Thoracic aorta (tissue), 2 donors: ENCODE measurements at regions not wholly inside any gene's neighbourhood (a gene's known extent, or its start where the extent isn't known, plus 50 kb on each side); places are given as distances from the start of the nearest gene placed in this dataset.

Experiments used
- ATAC-seq: fragments of 150-250 bp; one replicate; pipeline ENCODE4 v1.8.0; 2017; ENCODE audit warnings: low read depth; ENCODE audit not compliant: insufficient number of reproducible peaks, low FRiP score
- DNase-seq: peaks from one replicate; pipeline ENCODE4 v3.0.0-alpha.2; 2020; ENCODE audit warnings: low spot score
- H3K27ac ChIP-seq, 2 donors: fragments of 200-600 bp; sonication (generic); 1 replicate in 1 of 2; 2 replicates in 1 of 2; pipeline ENCODE4 v1.5.1; 2016; ENCODE audit warnings: mild to moderate bottlenecking in 2 of 2, moderate library complexity in 2 of 2
- H3K27me3 ChIP-seq: fragments of 200-600 bp; sonication (generic); replicated peaks from 2 replicates; pipeline ENCODE4 v1.6.0; 2016; ENCODE audit warnings: mild to moderate bottlenecking; ENCODE audit not compliant: insufficient read depth
- H3K36me3 ChIP-seq: fragments of 200-600 bp; sonication (generic); one replicate; pipeline ENCODE4 v1.5.1; 2016
- H3K4me1 ChIP-seq, 2 donors: fragments of 200-600 bp; sonication (generic); 1 replicate in 1 of 2; 2 replicates in 1 of 2; pipeline versions ENCODE4 v1.5.1 to v1.6.0; 2016; ENCODE audit warnings: low read depth in 2 of 2, mild to moderate bottlenecking in 1 of 2; ENCODE audit not compliant: control insufficient read depth in 1 of 2
- H3K4me3 ChIP-seq: fragments of 200-600 bp; sonication (generic); 2 replicates; pipeline ENCODE4 v1.5.1; 2016; ENCODE audit warnings: mild to moderate bottlenecking
- H3K9me3 ChIP-seq: fragments of 200-600 bp; sonication (generic); 2 replicates; pipeline ENCODE4 v1.5.1; 2016
- TF ChIP-seq, protein P1 (sequence below): fragments of 200-600 bp; sonication (generic); IDR thresholded peaks from one replicate; pipeline ENCODE4 v1.5.1; 2019; ENCODE audit warnings: antibody characterized with exemption

DNA sequence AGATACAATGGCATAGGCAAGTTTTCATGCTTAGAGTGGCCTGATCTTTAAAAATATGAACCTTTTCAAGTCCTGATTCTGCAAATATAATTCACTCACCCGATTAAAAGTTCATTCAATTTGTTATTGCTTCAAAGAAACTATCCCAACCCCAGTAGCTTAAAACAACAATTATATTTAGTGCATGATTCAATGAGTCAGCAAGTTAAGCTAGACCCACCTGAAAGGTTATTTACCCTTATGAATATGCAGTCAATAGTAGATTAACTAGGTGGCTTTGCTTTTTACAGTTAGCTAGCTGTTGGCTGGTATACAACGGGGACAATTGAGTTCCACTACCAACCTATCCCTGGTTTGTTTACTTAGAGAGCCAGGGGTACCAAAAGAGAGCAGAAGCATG lies 95.6 kb upstream of the ANKEF1 start:
- Histone ChIP-seq H3K4me1 (no peaks in the 10 kb centered on the region), H3K4me3 (no peak overlapping the region), H3K27ac (no peak overlapping the region), H3K36me3 (no peaks in the 10 kb centered on the region), H3K9me3 (peaks cover 4% of the 10 kb centered on the region), H3K27me3 (no peaks in the 10 kb centered on the region)
- no peak for DNase-seq
- TF ChIP-seq, protein P1, sequence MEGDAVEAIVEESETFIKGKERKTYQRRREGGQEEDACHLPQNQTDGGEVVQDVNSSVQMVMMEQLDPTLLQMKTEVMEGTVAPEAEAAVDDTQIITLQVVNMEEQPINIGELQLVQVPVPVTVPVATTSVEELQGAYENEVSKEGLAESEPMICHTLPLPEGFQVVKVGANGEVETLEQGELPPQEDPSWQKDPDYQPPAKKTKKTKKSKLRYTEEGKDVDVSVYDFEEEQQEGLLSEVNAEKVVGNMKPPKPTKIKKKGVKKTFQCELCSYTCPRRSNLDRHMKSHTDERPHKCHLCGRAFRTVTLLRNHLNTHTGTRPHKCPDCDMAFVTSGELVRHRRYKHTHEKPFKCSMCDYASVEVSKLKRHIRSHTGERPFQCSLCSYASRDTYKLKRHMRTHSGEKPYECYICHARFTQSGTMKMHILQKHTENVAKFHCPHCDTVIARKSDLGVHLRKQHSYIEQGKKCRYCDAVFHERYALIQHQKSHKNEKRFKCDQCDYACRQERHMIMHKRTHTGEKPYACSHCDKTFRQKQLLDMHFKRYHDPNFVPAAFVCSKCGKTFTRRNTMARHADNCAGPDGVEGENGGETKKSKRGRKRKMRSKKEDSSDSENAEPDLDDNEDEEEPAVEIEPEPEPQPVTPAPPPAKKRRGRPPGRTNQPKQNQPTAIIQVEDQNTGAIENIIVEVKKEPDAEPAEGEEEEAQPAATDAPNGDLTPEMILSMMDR: no peak
- ATAC-seq: no peak

DNA sequence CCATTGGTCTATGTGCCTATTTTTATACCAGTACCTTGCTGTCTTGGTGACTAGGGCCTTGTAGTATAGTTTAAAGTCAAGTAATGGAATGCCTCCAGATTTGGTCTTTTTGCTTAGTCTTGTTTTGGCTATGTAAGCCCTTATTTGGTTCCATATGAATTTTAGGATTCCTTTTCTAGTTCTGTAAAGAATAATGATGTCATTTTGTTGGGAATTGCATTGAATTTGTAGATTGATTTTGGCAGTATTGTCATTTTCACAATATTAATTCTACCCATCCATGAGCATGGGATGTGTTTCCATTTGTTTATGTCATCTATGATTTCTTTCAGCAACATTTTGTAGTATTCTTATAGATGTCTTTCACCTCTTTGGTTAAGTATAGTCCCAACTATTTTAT lies 96.4 kb upstream of the PAK5 start:
- Histone ChIP-seq H3K4me3 (no peak overlapping the region), H3K36me3 (no peaks in the 10 kb centered on the region), H3K27ac (no peak overlapping the region), H3K9me3 (peaks cover 1% of the 10 kb centered on the region), H3K27me3 (no peaks in the 10 kb centered on the region), H3K4me1 (no peaks in the 10 kb centered on the region)
- TF ChIP-seq, protein P1: no peak
- no peak for DNase-seq
- no peak for ATAC-seq

- Histone ChIP-seq H3K36me3 (no peaks in the 10 kb centered on the region), H3K27ac (no peak overlapping the region), H3K27me3 (no peaks in the 10 kb centered on the region), H3K4me1 (no peaks in the 10 kb centered on the region), H3K9me3 (no peaks in the 10 kb centered on the region), H3K4me3 (no peak overlapping the region)
- no peak for ATAC-seq
- DNase-seq: no peak
- TF ChIP-seq, protein P1: no peak
Observed at GRCh38 chr20:9930142-9930541, 91.3 kb upstream of the PAK5 start.

GRCh38 chr20:9928955-9929354 lies 90.1 kb upstream of the PAK5 start:
- TF ChIP-seq, protein P1: no peak
- H3K27ac ChIP-seq: no peak overlapping the region
- DNase-seq (no peak), ATAC-seq (no peak)
- no peaks in the 10 kb centered on the region for H3K4me1 ChIP-seq
- H3K9me3 ChIP-seq: no peaks in the 10 kb centered on the region
- no peaks in the 10 kb centered on the region for H3K27me3 ChIP-seq
- H3K4me3 ChIP-seq: no peak overlapping the region
- H3K36me3 ChIP-seq: no peaks in the 10 kb centered on the region

DNA sequence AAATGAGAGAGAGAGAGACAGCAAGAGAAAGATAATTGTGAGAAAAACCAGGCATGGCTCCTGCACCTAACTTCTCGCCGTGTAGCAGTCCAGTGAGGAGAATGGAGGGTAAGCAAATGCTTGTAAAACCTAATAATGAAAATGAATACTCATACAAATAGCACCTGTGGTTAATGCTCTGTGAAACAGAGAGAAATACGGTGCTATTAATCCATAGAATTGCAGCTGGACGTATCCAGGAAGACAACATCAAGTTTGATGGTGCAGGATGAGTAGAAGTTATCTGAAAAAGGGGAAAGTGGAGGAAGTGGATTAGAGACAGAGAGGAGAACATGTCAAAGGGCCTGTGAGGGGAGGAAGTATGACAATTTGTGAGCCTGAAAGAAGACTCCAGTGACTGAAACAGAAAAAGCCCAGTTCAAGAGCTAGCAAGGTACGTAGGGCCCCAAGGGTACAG lies 89.4 kb upstream of the PAK5 start:
- no peak for DNase-seq
- Histone ChIP-seq H3K27me3 (no peaks in the 10 kb centered on the region), H3K36me3 (no peaks in the 10 kb centered on the region), H3K9me3 (no peaks in the 10 kb centered on the region), H3K27ac (no peak overlapping the region), H3K4me3 (no peak overlapping the region), H3K4me1 (no peaks in the 10 kb centered on the region)
- ATAC-seq: no peak
- TF ChIP-seq, protein P1: no peak
